ENCODE measurements at regions not wholly inside any gene's neighbourhood (a gene's known extent, or its start where the extent isn't known, plus 50 kb on each side); places are given as distances from the start of the nearest gene placed in this dataset.

DNA sequence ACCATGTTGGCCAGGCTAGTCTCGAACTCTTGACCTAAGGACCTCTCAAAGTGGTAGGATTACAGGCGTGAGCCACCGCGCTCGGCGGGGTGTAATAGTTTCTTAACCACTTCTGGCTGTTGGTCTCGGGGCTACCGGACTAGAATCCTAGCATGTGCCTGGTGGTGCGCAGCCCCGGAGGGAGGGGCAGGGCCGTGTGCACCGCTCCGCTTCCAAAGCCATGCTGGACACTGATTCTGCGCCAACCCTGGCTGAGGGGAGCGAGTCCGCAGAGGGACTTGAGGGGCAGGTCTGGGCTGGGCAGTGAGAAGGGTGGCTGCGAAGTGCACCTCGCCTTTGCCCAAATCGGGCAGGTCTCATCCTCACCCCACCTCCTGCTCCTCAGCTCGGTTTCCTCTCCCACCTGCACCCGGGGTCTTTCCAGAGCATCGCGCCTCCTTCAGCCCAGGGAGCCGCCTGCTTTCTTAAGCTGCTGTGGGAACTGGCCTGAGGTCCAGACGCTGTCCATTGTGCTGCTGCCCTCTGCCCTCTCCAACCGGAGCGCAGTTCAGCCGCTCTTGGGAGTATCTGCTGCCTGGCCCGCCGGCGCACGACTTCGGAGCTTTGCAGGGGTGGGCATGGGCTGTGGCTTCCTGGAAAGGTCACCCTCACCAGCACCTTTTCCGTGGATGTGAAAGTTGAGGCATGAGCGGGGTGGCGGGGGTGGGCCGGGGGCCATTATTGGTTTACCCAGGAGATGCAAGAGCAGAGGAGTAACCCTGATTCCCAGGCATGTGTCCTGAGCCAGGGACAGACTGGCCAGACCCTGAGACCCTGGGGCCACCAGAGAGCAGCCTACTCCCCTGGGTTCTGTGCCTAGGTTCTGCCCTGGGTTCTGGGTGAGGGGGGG is 422.6 kb upstream of the NUPR2 start:
- no peak for DNase-seq (ENCODE audit: low read depth)
- no peak overlapping the region for H3K4me3 ChIP-seq (ENCODE audit: low read length)
- TF ChIP-seq CTCF (conservative IDR thresholded peaks at IDR 0.05; ENCODE audit: low read length) = no peak

GRCh38 chr7:56537952-56538351 is 421.7 kb upstream of the NUPR2 start:
- no peak for TF ChIP-seq CTCF (conservative IDR thresholded peaks at IDR 0.05; ENCODE audit: low read length)
- no peak overlapping the region for H3K4me3 ChIP-seq (ENCODE audit: low read length)
- DNase-seq (ENCODE audit: low read depth) = no peak

DNA sequence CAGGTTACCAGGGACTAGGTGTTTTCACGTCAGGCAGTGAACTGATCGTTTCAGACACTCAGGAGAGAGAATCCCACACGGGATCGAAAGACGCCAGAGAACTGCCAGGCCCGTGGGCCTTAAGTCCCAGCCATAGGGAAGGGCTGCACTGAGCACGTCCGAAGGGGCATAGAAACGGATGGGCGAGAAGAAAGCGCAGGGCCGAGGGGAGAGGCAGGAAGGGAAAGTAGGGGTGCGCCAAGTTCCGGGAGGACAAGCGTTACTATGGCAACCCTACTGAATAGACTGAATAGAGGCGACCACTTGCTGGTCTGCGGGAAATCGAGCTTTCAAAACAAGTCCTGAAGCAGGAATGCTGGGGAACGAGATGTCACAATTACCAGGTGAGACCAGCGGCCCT is 421.3 kb upstream of the NUPR2 start:
- H3K4me3 ChIP-seq (ENCODE audit: low read length) = no peak overlapping the region
- TF ChIP-seq CTCF (conservative IDR thresholded peaks at IDR 0.05; ENCODE audit: low read length) = no peak
- DNase-seq (ENCODE audit: low read depth) = no peak

- DNase-seq (ENCODE audit: low read depth) = no peak
- TF ChIP-seq CTCF (conservative IDR thresholded peaks at IDR 0.05; ENCODE audit: low read length) = no peak
- H3K4me3 ChIP-seq (ENCODE audit: low read length) = no peak overlapping the region
Measured at GRCh38 chr7:56495165-56495564, 378.9 kb upstream of the NUPR2 start.

- H3K4me3 ChIP-seq (ENCODE audit: low read length) = no peak overlapping the region
- TF ChIP-seq CTCF (conservative IDR thresholded peaks at IDR 0.05; ENCODE audit: low read length) = no peak
- DNase-seq (ENCODE audit: low read depth) = no peak
Measured at GRCh38 chr7:56493704-56494450, 377.7 kb upstream of the NUPR2 start.

- TF ChIP-seq CTCF (conservative IDR thresholded peaks at IDR 0.05; ENCODE audit: low read length) = no peak
- no peak overlapping the region for H3K4me3 ChIP-seq (ENCODE audit: low read length)
- no peak for DNase-seq (ENCODE audit: low read depth)
Measured at GRCh38 chr7:56493196-56493595, 377.0 kb upstream of the NUPR2 start.

Measured in AG10803 (cell line).